Caco-2 (cell line): ENCODE measurements at regions not wholly inside any gene's neighbourhood (a gene's known extent, or its start where the extent isn't known, plus 50 kb on each side); places are given as distances from the start of the nearest gene placed in this dataset.

Source experiments
- BruUV-seq: library from RNA; stranded (reverse); fragments of 400-500 nt; replicated peaks from 2 replicates; lab custom pipeline; 2021; lab: Mats Ljungman, UMichigan
- CTCF ChIA-PET: fragments of 300-600 bp; sonication (Branson Sonifier 250); formaldehyde crosslinking; loops from one replicate; lab custom pipeline; 2022; ENCODE audit warnings: antibody characterized with exemption; lab: Charles Lee
- POLR2A ChIA-PET: fragments of 300-600 bp; sonication (Branson Sonifier 250); formaldehyde crosslinking; loops from one replicate; lab custom pipeline; 2022; ENCODE audit warnings: antibody characterized with exemption; lab: Charles Lee
- DNase-seq, 2 experiments: peaks; one replicate each; pipeline versions ENCODE4 v3.0.0 to v3.0.0-alpha.2; 2020 to 2022
- H3K27me3 ChIP-seq: replicated peaks from 2 replicates; pipeline ENCODE4 v1.6.0; 2011; ENCODE audit warnings: low read length; ENCODE audit not compliant: control insufficient read depth, insufficient read depth
- H3K36me3 ChIP-seq: 2 replicates; pipeline ENCODE4 v1.5.1; 2011; ENCODE audit warnings: low read length; ENCODE audit not compliant: control insufficient read depth, insufficient read depth
- H3K4me1 ChIP-seq: fragments of 250-450 bp; sonication (Bioruptor Pico); 2 replicates; pipeline ENCODE4 v1.5.1; 2020; ENCODE audit warnings: mild to moderate bottlenecking
- H3K4me3 ChIP-seq: 2 replicates; pipeline ENCODE4 v1.5.1; 2011; ENCODE audit warnings: low read depth, mild to moderate bottlenecking, control low read depth, low read length
- H3K9me3 ChIP-seq: fragments of 250-450 bp; sonication (Bioruptor Pico); 2 replicates; pipeline ENCODE4 v1.5.1; 2020; ENCODE audit warnings: mild to moderate bottlenecking, moderate library complexity
- H3K27ac Mint-ChIP-seq: one replicate; pipeline ENCODE4 v1.8.0; 2022; ENCODE audit warnings: mixed read lengths; ENCODE audit not compliant: unreplicated experiment
- H3K27me3 Mint-ChIP-seq: one replicate; pipeline ENCODE4 v1.8.0; 2022; ENCODE audit warnings: mixed read lengths; ENCODE audit not compliant: insufficient read depth, unreplicated experiment
- H3K36me3 Mint-ChIP-seq: one replicate; pipeline ENCODE4 v1.8.0; 2022; ENCODE audit warnings: mild to moderate bottlenecking, mixed read lengths; ENCODE audit not compliant: insufficient read depth, unreplicated experiment
- H3K4me1 Mint-ChIP-seq: one replicate; pipeline ENCODE4 v1.8.0; 2022; ENCODE audit warnings: low read depth, mixed read lengths; ENCODE audit not compliant: unreplicated experiment
- H3K4me3 Mint-ChIP-seq: one replicate; pipeline ENCODE4 v1.8.0; 2022; ENCODE audit warnings: mild to moderate bottlenecking, moderate library complexity, mixed read lengths; ENCODE audit not compliant: unreplicated experiment
- H3K9me3 Mint-ChIP-seq: one replicate; pipeline ENCODE4 v1.8.0; 2022; ENCODE audit warnings: mixed read lengths; ENCODE audit not compliant: unreplicated experiment
- intact Hi-C: fragments of 100-400 bp; cut with micrococcal nuclease; formaldehyde crosslinking; loops from one replicate; pipeline ENCODE4 v1.10.0; 2022; ENCODE audit not compliant: unreplicated experiment
- TF ChIP-seq, protein P1 (sequence below), 2 experiments: fragments of 200-600 bp in 1 of 2; IDR thresholded peaks; 1 replicate in 1 of 2; 2 replicates in 1 of 2; pipeline versions ENCODE4 v1.5.1 to v1.8.0; 2011 to 2022; ENCODE audit warnings: antibody characterized with exemption in 1 of 2, control low read depth in 1 of 2, inconsistent platforms in 1 of 2, low read depth in 1 of 2, low read length in 1 of 2, mild to moderate bottlenecking in 1 of 2, moderate library complexity in 1 of 2; ENCODE audit not compliant: insufficient read depth in 1 of 2, severe bottlenecking in 1 of 2, unreplicated experiment in 1 of 2

DNA sequence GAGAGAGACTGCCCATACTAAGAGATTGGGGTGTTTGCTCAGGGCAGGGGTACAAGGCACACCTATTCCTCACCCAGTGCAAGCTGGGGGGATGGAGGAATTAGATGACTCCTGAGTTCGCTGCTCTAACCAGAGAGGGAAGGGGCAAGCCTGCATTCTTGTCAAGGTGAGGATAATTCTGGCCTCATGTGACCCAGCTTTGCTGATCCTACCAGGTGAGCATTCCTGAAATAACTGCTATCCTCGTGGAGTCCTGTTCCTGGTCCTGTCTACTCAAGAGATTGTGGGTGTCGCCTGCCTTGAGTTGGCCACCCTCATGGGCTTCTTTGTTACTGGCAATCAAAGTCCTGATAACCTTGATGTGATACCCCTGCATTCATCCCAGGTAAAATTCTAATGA is 206.0 kb downstream of the SPP2 start:
- CTCF ChIA-PET: interaction anchor here (0.6 to 2.7 kb wide), 2 partner anchors 24 to 62 kb away, joined by 3 to 7 read pairs; no protein-coding TSS in a partner anchor

DNA sequence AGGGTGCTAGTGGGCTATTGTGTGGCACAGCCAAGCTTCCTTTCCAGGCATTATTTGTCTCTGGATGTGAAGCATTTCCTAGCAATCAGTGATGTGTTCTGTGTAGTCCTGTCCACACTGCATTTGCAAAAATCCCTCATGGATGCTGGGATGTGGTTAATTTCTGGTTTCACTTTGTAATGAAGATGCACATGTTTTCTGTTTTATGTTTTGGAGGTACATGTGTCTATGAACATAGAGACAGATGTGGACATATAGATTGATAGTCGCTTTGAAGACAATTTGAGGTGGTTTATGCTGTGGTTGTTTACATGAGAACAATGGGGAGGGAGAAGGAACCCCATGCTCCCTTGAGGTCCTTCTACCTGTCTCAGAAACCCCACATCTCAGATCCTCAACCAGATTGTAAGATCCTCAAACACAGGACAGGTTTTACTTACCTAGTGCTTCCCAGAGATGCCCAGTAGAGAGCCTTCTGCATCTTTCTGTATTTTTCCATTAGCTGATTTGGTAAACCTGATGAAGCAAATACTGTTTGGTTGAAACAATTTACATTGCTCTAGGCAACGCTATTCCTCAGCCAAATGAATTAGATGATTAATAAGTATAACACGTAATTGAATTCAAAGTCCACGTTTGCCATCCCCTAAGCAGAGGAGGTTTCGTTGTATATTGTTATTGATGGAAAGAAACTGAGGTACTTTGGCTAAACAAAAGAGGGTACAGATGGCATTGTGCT is 204.4 kb downstream of the SPP2 start:
- Mint-ChIP-seq H3K27ac (peak overlapping the region; percentile 25), H3K4me1 (peaks cover 17% of the 10 kb centered on the region), H3K27me3 (no peaks in the 10 kb centered on the region), H3K9me3 (no peaks in the 10 kb centered on the region), H3K36me3 (peaks cover 8% of the 10 kb centered on the region), H3K4me3 (no peak overlapping the region)
- H3K27me3 ChIP-seq: no peaks in the 10 kb centered on the region
- no peaks in the 10 kb centered on the region for H3K36me3 ChIP-seq
- no peaks in the 10 kb centered on the region for H3K9me3 ChIP-seq
- intact Hi-C loops: loop anchor here (5.0 kb wide), 2 partner anchors 43 to 247 kb away; no protein-coding TSS in a partner anchor
- TF ChIP-seq, protein P1, sequence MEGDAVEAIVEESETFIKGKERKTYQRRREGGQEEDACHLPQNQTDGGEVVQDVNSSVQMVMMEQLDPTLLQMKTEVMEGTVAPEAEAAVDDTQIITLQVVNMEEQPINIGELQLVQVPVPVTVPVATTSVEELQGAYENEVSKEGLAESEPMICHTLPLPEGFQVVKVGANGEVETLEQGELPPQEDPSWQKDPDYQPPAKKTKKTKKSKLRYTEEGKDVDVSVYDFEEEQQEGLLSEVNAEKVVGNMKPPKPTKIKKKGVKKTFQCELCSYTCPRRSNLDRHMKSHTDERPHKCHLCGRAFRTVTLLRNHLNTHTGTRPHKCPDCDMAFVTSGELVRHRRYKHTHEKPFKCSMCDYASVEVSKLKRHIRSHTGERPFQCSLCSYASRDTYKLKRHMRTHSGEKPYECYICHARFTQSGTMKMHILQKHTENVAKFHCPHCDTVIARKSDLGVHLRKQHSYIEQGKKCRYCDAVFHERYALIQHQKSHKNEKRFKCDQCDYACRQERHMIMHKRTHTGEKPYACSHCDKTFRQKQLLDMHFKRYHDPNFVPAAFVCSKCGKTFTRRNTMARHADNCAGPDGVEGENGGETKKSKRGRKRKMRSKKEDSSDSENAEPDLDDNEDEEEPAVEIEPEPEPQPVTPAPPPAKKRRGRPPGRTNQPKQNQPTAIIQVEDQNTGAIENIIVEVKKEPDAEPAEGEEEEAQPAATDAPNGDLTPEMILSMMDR (IDR thresholded peaks at IDR 0.05; ENCODE audit: insufficient read depth in 1 of 2, low read depth in 1 of 2, low read length in 1 of 2, severe bottlenecking in 1 of 2, unreplicated experiment in 1 of 2): no peak
- BruUV-seq: no TSS peak
- no peak overlapping the region for H3K4me3 ChIP-seq
- H3K4me1 ChIP-seq: peaks cover 63% of the 10 kb centered on the region
- ChIA-PET POLR2A (no interaction called here), CTCF (interaction anchor here (2.7 kb wide), 1 partner anchor 60 kb away, joined by 7 read pairs; no protein-coding TSS in a partner anchor)
- no peak for DNase-seq

More for the DNA sequence above, 206.0 kb downstream of the SPP2 start:
- H3K4me1 Mint-ChIP-seq: peaks cover 17% of the 10 kb centered on the region
- peak; percentile 75 to 86 for DNase-seq
- peaks cover 8% of the 10 kb centered on the region for H3K36me3 Mint-ChIP-seq
- Histone ChIP-seq H3K9me3 (no peaks in the 10 kb centered on the region), H3K36me3 (no peaks in the 10 kb centered on the region), H3K27me3 (no peaks in the 10 kb centered on the region), H3K4me3 (no peak overlapping the region), H3K4me1 (peaks cover 54% of the 10 kb centered on the region)
- H3K9me3 Mint-ChIP-seq: no peaks in the 10 kb centered on the region
- TF ChIP-seq, protein P1 (IDR thresholded peaks at IDR 0.05; ENCODE audit: insufficient read depth in 1 of 2, low read depth in 1 of 2, low read length in 1 of 2, severe bottlenecking in 1 of 2, unreplicated experiment in 1 of 2): no peak
- TSS peak; percentile 88 for BruUV-seq
- intact Hi-C loops: loop anchor here (1.0 to 5.0 kb wide), 6 partner anchors 44 to 246 kb away; no protein-coding TSS in a partner anchor
- peak overlapping the region; percentile 45 for H3K4me3 Mint-ChIP-seq
- POLR2A ChIA-PET: no interaction called here
- peak overlapping the region; percentile 87 for H3K27ac Mint-ChIP-seq
- no peaks in the 10 kb centered on the region for H3K27me3 Mint-ChIP-seq

DNA sequence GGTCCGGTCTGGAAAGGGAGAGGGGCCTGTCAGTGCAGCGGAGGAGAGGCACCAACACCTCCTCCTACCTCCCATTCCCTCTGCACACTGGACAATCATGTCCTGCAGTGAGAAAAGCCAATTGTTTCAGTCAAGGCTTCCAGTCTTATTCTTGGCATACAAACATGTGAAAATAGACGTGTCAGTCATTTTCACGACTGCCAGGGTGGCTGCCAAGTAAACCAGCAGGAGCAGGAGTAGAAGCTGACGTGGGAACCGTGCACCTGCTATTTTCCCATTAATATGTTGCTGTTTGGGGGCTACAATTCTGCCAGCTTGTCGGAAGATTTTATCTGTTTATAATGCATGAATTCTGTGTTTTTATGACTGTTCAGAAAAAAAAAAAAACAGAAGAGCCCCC is 202.3 kb downstream of the SPP2 start:
- Mint-ChIP-seq H3K27me3 (no peaks in the 10 kb centered on the region), H3K9me3 (no peaks in the 10 kb centered on the region), H3K27ac (no peak overlapping the region), H3K4me3 (no peak overlapping the region), H3K4me1 (peaks cover 17% of the 10 kb centered on the region), H3K36me3 (peaks cover 9% of the 10 kb centered on the region)
- no TSS peak for BruUV-seq
- H3K4me3 ChIP-seq: no peak overlapping the region
- H3K27me3 ChIP-seq: no peaks in the 10 kb centered on the region
- intact Hi-C loops: no loop called here
- TF ChIP-seq, protein P1 (IDR thresholded peaks at IDR 0.05; ENCODE audit: insufficient read depth in 1 of 2, low read depth in 1 of 2, low read length in 1 of 2, severe bottlenecking in 1 of 2, unreplicated experiment in 1 of 2): no peak
- no peak for DNase-seq
- ChIA-PET CTCF (interaction anchor here (0.6 kb wide), 1 partner anchor 28 kb away, joined by 3 read pairs; no protein-coding TSS in a partner anchor), POLR2A (no interaction called here)
- no peaks in the 10 kb centered on the region for H3K9me3 ChIP-seq
- no peaks in the 10 kb centered on the region for H3K36me3 ChIP-seq
- H3K4me1 ChIP-seq: peaks cover 58% of the 10 kb centered on the region
